NCI-H2107 (cell line): ENCODE measurements at regions not wholly inside any gene's neighbourhood (a gene's known extent, or its start where the extent isn't known, plus 50 kb on each side); places are given as distances from the start of the nearest gene placed in this dataset.
"Not testable (repeated sequence)": the region's sequence is repeated elsewhere in the genome, so short reads cannot be mapped to it uniquely, and the experiment has no call there.

ENCODE experiments used
- DNase-seq: peaks from one replicate; lab custom pipeline; 2025; lab: John Stamatoyannopoulos, UW

DNA sequence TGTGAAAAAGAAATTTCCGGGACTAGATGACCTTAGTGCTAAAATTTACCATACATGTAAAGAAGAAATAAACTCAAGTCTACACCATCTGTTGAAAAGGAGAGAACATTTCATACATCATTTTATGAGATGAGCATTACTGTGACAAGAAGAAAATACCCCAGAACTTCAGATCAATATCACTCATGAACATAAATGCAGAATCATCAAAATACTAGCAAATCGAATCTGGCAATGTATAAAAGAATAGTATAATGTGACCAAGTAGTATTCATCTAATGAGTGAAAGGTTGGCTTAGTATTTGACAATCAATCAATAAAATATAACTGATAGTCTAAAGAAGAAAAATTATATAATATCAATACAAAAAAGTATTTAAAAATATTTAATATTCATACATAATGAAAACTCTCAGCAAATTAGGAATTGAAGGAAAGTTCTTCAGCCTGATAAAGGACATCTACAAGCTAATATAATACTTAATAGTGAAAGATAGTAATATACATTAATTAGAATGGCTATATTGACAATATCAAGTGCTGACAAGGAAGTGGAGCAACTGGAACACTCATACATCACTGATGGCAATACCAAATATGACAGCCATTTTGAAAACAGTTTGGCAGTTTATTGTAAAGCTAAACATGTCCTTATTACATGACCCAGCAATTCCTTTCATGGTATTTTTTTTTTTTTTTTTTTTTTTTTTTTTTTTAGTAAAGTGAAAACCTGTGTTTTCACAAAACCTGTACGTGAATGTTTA, 231.4 kb upstream of the ZEB2 start:
- DNase-seq, result no peak

- DNase-seq, result no peak
These were observed 229.3 kb upstream of the ZEB2 start for GRCh38 chr2:144749188-144749587.

DNA sequence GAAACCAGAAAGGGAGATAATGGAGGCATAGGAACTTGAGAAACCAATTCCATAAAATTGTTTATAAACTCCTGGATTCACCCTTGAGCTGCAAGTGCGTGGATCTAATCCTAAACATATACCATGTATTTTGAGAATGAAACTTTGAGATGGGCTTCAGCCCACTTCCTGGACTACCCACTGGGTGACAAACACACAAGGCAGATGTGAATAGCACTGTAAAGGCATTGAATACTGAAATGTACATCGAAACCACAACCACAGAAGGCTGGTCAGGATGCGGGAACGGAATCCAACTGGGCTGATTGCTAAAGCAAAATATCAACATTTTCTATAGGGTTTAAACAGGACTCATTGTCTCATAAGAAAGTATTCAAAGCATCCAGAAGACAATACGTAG, 228.5 kb upstream of the ZEB2 start:
- no peak for DNase-seq

GRCh38 chr2:144747571-144747970, 227.7 kb upstream of the ZEB2 start:
- no peak for DNase-seq

DNA sequence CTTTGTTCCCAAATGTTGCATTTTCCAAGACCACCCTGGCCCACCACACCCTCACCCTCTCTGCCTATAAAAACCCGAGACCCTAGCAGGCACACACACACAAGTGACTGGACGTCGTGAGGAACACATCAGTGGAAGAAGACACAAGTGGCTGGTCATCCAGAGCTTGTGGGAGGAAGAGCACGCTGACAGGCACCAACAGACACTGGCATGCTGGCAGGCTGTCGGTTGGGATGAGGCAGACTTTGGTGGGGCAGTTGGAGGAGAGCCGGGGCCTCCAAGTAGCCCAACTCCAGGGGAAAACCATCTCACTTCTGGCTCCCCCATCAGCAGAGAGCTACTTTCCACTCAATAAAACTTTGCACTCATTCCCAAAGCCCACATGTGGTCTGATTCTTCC, 225.5 kb upstream of the ZEB2 start:
- DNase-seq, result no peak

- DNase-seq, result no peak
These were observed 218.8 kb upstream of the ZEB2 start for GRCh38 chr2:144738749-144739148.

GRCh38 chr2:144730711-144731110, 210.8 kb upstream of the ZEB2 start:
- DNase-seq, result no peak

DNA sequence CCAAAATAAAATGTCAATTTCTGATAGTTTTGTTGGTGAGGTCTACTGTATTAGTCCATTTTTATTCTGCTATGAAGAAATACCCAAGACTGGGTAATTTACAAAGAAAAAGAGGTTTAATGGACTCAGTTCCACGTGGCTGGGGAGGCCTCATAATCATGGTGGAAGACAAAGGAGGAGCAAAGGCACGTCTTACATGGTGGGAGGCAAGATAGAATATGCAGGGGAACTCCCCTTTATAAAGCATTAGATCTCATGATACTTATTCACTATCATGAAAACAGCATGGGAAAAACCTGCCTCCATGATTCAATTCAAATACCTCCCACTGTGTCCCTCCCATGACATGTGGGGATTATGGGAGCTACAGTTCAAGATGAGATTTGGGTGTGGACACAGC, 204.5 kb upstream of the ZEB2 start:
- DNase-seq, result not testable (repeated sequence)

- DNase-seq, result no peak
These were observed 198.5 kb upstream of the ZEB2 start for GRCh38 chr2:144718376-144718775.

DNA sequence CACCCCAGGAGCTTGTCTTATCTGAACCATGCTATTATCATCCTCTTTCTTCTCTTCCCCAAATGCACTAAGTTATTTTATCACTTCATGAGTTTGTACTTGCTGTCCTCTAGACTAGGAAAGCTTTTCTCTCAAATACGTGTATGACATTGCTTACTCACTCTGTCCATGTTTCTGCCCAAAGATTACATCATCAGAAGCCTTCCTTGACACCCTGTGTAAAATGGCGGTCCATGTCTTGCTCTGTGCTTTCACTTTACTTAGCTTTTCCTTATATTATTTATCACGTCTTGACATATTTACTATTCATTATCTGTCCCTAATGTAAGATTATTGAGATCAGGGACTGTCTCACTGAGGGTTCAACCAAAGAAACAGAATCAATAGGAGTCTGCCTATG, 196.1 kb upstream of the ZEB2 start:
- no peak for DNase-seq

GRCh38 chr2:144713410-144713809, 193.5 kb upstream of the ZEB2 start:
- DNase-seq, result no peak

DNA sequence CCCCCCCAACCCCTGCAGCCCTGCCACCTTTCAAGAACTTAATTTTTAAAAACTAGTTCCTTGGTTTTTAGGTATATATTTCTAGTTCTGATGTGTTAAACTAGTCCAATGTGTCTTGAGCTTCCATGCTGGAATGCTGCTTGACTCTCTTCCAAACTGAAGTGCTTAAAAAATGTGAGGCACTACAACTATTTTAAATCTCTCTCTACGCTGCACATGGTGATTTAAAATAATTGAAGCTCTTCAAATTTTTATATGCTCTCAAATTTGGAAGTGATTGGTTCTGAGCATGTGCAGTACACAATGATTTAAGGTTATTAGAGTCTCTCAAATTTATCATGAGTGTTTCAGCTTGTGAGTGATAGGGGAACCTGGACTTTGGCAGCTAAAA, 192.6 kb upstream of the ZEB2 start:
- no peak for DNase-seq

- DNase-seq, result no peak
These were observed 192.0 kb upstream of the ZEB2 start for GRCh38 chr2:144711630-144712549.

- no peak for DNase-seq
These were observed 191.2 kb upstream of the ZEB2 start for GRCh38 chr2:144711084-144711483.

- no peak for DNase-seq
These were observed 188.7 kb upstream of the ZEB2 start for GRCh38 chr2:144708626-144709025.

- DNase-seq, result no peak
These were observed 187.9 kb upstream of the ZEB2 start for GRCh38 chr2:144707736-144708326.

DNA sequence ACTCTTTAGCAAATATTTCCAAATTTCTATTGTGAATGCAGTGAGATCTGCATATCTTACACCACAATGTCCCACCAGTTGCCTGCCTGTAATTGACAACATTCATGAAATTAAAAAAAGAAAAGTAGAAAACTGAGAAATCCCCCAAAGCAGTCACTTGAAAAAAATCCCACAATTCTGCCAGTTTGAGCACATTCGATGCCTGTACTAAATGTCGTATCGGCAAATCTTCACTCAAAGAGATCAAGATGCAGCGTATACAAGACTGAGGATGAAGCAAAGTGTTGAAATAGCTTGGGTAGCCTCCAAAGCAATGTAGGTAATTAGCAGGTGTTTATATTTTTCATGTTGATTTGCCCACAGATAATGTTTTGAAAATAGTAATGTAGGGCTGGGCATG, 186.7 kb upstream of the ZEB2 start:
- DNase-seq, result no peak

DNA sequence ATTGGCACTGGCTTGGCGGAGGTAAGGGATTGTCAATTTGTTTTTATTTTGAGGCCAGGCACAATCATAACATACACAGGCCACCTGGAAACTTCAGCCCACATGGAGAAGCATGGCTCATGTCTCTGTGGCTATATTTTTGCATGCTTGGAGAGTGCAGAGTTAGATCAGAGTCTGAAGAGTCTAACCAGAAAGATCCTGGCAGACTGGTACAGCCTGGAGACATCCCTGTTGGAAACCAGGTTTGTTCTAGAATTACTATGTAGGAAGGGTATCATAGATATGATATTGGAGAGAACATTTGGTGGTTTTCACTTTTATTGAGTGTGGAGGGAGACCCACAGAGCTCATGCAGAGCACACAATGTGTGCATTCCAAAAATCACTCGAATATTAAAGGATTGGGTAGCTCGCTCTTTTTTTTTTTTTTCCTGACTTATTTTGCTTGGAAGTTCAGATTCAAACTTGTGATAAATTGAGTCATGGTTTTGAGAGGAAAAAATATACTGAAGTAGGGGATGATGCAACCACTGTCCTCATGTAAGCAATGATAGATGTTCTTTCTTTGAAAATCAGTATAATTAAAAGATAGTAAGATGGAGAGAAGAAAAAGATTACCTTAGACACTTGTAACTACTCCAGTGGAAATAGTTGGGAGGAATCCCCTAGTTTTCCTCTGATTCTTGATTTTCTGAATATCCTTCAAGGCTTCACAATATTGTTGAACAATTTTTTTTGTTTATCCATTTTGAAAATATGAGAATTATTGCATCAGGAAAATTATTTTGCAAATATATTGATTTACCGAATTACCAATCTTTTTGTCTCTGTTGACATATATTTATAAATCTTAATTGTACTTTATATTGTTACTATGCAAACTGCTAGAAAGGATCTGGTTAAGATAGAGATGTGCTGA, 185.7 kb upstream of the ZEB2 start:
- DNase-seq, result no peak

DNA sequence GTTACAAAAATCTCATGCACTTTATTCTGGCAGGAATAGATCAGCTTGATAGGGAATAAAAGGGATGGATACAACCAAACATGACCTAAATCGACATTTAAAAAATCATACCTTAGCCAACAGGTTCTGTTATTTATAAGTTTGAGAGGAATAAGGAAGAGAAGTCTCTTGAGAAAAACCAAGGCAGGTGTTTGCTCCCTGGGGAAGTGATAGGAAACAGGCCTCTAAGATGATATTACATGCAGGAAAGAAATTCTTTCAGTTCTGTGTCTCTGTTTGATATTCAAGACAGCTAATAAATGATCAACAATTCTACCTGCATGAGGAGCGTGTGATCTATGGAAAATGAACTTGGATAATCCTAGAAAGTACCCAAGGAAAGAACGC, 184.8 kb upstream of the ZEB2 start:
- DNase-seq, result no peak

DNA sequence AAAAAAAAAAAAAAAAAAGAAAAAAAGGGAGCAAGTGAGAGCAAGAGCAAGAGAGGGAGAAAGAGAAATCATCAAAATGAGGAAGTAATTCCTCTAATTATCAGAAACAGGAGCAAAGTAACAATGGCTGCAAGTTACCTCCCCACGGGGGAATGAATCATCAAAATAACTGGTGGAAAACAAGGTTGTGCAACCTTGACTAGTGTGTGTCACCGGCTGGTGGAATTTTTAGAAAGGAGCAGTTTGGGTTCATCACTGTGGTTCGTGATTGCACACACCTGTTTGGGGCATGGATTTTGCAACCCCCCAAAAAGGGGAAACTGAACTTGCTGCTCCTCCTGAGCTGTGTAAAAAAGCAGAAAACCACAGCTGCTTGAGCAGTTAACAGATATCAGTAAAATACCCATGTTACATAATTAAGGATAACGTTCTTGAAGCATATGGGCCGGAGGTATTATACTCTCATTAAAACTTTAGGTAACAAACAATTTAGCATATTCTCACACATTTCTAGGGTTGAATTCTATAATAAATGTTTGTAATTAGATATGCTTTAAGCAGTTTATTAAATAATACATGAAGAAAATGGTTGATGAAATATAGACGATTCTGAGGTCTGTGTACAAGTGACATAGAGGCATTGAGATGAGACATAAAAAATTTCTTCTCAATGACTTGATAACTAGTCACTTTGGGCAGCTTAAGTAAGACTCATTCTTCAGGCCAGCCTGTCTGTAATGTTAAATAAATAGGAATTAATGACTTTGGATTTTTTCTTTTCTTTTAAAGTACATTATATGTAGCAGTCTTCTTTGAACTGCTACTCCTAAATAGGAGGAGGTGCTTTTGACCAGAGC, 184.2 kb upstream of the ZEB2 start:
- no peak for DNase-seq

DNA sequence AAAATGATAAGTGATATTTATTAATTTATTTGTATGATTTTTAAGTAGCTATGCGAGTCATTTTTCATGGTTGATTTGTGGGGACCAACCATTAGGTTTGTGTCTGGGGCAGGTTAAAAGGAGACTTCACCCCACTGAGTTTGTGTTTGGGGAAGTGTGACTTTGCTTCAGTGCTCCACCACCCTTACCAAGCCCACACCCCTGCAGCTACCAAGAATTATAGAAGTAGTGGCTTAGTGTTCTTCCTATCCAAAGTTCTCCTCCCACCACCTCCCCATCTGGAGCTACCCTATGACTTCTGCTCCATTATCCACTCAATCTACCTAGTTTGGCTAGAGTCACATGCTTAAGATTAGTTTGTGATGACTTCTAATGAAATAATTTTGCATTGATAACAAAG, 182.1 kb upstream of the ZEB2 start:
- no peak for DNase-seq
